ENCODE measurements at regions not wholly inside any gene's neighbourhood (a gene's known extent, or its start where the extent isn't known, plus 50 kb on each side); places are given as distances from the start of the nearest gene placed in this dataset.
A peak's percentile ranks its signal among the peaks of the same experiment; 100 is the strongest.

- peaks cover 46% of the 10 kb centered on the region for H3K36me3 Mint-ChIP-seq (ENCODE audit: low read depth)
- no peak for TF ChIP-seq CTCF (IDR thresholded peaks at IDR 0.05)
- no peak for DNase-seq
- H3K9me3 Mint-ChIP-seq, result no peaks in the 10 kb centered on the region
- H3K4me1 Mint-ChIP-seq (ENCODE audit: low read depth), result peaks cover 63% of the 10 kb centered on the region
- H3K27ac Mint-ChIP-seq, result peak overlapping the region; percentile 37; the same call in 1 of the 2 replicates
- H3K4me3 Mint-ChIP-seq, result no peak overlapping the region
- peaks cover 12% of the 10 kb centered on the region for H3K27me3 Mint-ChIP-seq (ENCODE audit: insufficient read depth)
These were observed 231.3 kb upstream of the MKLN1 start for GRCh38 chr7:131096267-131096927.

GRCh38 chr7:131097662-131098376, 229.9 kb upstream of the MKLN1 start:
- H3K27me3 Mint-ChIP-seq (ENCODE audit: insufficient read depth), result peaks cover 12% of the 10 kb centered on the region
- H3K9me3 Mint-ChIP-seq, result no peaks in the 10 kb centered on the region
- DNase-seq, result no peak
- no peak overlapping the region for H3K27ac Mint-ChIP-seq
- H3K36me3 Mint-ChIP-seq (ENCODE audit: low read depth), result peaks cover 58% of the 10 kb centered on the region
- H3K4me1 Mint-ChIP-seq (ENCODE audit: low read depth), result peaks cover 62% of the 10 kb centered on the region
- TF ChIP-seq CTCF (IDR thresholded peaks at IDR 0.05), result no peak
- H3K4me3 Mint-ChIP-seq, result no peak overlapping the region

- Mint-ChIP-seq H3K9me3 (no peaks in the 10 kb centered on the region), H3K36me3 (ENCODE audit: low read depth) (peaks cover 61% of the 10 kb centered on the region), H3K4me1 (ENCODE audit: low read depth) (peaks cover 66% of the 10 kb centered on the region), H3K27ac (no peak overlapping the region), H3K4me3 (no peak overlapping the region), H3K27me3 (ENCODE audit: insufficient read depth) (peaks cover 12% of the 10 kb centered on the region)
- DNase-seq, result no peak
- TF ChIP-seq CTCF (IDR thresholded peaks at IDR 0.05), result no peak
These were observed 229.1 kb upstream of the MKLN1 start for GRCh38 chr7:131098527-131098926.

GRCh38 chr7:131100357-131101054, 227.2 kb upstream of the MKLN1 start:
- Mint-ChIP-seq H3K9me3 (no peaks in the 10 kb centered on the region), H3K27me3 (ENCODE audit: insufficient read depth) (peaks cover 8% of the 10 kb centered on the region), H3K4me3 (no peak overlapping the region), H3K36me3 (ENCODE audit: low read depth) (peaks cover 57% of the 10 kb centered on the region), H3K4me1 (ENCODE audit: low read depth) (peaks cover 80% of the 10 kb centered on the region), H3K27ac (peak overlapping the region; percentile 45; the same call in 1 of the 2 replicates)
- DNase-seq, result no peak
- TF ChIP-seq CTCF (IDR thresholded peaks at IDR 0.05), result no peak

DNA sequence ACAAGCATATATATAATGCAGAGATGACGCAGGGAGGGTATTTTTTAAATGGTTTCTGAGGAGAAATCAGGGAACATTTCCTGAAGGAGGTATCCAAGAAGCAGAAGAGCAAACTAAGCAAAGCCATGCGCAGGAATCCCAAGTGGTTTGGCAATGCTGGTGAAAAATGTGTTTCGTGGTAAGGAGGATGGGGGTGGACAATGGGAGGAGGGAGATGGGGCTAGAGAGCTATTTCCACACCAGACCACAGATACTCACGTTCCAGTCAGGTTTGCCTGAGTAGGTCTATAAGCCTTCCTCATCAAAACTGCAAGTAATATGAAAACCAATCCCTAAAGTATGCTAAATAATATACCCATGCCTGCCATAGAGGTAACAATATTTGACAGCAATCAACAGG, 223.7 kb upstream of the MKLN1 start:
- peaks cover 63% of the 10 kb centered on the region for H3K36me3 Mint-ChIP-seq (ENCODE audit: low read depth)
- H3K27ac Mint-ChIP-seq, result peak overlapping the region; percentile 88; the same call in 1 of the 2 replicates
- peaks cover 60% of the 10 kb centered on the region for H3K4me1 Mint-ChIP-seq (ENCODE audit: low read depth)
- peak overlapping the region; percentile 91 for H3K4me3 Mint-ChIP-seq
- DNase-seq, result peak; percentile 69
- TF ChIP-seq CTCF (IDR thresholded peaks at IDR 0.05), result no peak; the same call in 1 of the 2 replicates
- H3K9me3 Mint-ChIP-seq, result no peaks in the 10 kb centered on the region
- H3K27me3 Mint-ChIP-seq (ENCODE audit: insufficient read depth), result peaks cover 10% of the 10 kb centered on the region
